GM18499 (cell line): ENCODE measurements at regions not wholly inside any gene's neighbourhood (a gene's known extent, or its start where the extent isn't known, plus 50 kb on each side); places are given as distances from the start of the nearest gene placed in this dataset.
A peak's percentile ranks its signal among the peaks of the same experiment; 100 is the strongest.

Experiments
- ATAC-seq: cut with Tn5 transposase; IDR thresholded peaks from one replicate; pipeline ENCODE4 v1.9.1; 2021; ENCODE audit warnings: moderate number of reproducible peaks; ENCODE audit not compliant: insufficient read depth, unreplicated experiment

DNA sequence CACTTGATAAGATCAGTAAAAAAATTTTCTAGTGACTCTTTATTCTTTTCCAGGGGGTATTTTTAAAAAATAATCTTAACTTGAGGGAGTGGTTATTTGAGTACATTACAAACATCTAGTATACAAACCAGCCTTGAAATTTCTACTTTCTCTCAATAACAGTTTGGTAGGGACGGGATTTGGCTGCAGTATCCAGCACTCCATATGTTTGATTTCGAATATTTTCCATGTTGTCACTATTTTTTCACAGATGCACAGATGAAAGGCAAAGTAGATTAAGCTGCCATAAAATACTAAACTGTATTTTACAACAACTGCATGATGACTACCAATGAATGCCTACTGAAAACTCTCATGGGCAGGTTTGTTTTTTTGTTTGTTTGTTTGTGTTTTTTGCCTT lies 225.0 kb downstream of the COX7B2 start:
- ATAC-seq: no peak

DNA sequence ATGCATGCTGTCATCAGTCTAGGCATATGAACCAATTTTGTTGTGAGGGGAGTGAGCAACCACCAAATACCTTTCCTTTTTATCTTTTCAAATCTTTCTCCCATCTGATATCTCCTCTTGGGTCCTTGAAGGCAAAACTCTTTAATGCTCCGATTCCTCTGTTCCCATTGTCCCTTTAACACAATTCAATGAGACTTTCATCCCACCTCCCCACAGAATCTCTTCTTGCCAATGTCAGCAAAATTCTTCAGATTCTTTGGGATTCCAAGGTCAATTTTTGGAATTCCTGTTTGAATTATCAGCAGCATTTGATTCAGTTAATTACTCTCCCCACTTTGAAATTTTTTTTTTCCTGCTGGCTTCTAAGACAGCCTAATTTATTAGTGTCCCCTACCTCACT lies 232.7 kb downstream of the COX7B2 start:
- no peak for ATAC-seq

DNA sequence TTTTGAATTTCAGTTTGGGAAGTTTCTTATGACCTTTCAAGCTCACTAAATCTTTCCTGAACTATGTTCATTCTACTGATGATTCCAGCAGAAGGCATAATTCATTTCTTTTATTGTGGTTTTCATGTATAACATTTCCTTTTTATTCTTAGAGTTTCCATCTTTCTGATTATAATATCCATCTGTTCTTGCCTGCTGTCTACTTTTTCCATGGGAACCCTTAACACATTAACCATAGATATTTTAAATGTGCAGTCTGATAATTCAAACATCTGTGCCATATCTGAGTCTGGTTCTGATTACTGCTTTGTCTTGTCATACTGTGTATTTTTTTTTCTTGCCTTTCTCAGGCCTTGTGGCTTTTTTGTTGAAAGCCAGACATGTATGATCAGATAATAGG lies 234.7 kb downstream of the COX7B2 start:
- ATAC-seq: no peak

DNA sequence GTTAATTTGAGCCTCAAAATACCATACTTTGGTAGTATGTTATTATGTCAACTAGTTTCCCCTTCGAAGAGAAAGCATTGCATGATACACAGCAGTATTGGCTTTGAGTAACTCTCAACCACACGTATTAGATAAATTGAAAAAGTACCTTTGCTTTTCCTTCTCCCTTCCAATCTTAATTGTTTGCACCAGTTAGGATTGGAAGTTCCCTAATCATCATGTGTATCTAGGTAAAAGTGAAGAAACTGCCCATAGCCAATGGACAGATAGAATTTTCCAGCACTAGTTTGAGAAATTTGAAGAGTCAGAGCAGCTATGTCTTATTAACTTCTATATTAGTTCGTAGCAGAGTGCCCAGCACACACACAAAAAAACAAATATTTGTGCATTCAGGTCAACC lies 241.3 kb downstream of the COX7B2 start:
- no peak for ATAC-seq

DNA sequence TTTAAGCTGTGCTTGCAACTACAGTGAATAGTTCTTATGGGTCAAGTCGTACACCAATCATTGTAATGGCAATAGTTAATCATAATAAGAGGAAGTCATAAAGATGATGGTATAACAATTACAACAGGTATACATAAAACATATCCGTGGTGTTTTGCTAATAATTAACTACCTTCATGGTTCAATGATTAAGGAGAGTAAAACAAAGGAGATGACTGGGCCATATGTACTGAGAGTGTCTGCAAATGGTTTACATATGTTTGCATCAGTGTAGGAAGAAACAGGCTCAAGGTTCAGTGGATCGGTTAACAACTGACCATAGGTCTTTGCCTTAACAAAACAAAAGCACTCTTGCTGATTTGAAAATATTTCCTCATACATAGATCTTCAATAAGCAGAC lies 253.0 kb downstream of the COX7B2 start:
- ATAC-seq: no peak

DNA sequence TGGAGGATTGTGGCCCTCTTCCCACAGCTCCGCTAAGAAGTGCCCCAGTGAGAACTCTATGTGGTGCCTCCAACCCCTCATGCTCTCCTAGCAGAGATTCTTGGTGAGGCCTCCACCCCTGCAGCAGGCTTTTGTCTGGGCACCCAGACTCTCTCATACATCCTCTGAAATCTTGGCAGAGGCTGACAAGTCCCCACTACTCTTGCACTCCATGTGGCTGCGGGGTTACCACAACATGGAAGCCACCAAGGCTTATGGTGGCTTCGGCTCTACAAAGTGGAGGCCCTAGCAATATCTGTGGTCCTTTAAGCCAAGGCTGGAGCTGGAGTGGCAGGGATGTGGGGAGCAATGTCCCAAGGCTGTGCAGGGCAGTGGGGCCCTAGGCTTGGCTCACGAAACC lies 255.2 kb downstream of the COX7B2 start:
- ATAC-seq: no peak

DNA sequence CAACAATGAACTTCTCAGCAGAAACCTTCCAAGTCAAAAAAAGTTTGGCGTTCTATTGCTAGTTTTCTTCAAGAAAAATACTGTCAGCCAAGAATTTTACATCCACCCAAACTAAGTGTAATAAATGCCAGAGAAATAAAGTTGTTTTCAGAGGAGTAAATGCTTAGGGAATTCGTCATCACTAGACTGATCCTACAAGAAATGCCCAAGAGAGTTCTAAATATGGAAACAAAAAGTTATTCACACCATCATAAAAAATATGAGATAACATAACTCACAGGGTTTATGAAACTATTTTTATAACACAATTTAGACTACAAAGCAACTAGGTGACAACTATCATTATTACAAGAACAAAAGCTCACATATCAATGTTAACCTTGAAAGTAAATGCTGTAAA lies 259.5 kb upstream of the GABRA2 start:
- ATAC-seq: no peak

DNA sequence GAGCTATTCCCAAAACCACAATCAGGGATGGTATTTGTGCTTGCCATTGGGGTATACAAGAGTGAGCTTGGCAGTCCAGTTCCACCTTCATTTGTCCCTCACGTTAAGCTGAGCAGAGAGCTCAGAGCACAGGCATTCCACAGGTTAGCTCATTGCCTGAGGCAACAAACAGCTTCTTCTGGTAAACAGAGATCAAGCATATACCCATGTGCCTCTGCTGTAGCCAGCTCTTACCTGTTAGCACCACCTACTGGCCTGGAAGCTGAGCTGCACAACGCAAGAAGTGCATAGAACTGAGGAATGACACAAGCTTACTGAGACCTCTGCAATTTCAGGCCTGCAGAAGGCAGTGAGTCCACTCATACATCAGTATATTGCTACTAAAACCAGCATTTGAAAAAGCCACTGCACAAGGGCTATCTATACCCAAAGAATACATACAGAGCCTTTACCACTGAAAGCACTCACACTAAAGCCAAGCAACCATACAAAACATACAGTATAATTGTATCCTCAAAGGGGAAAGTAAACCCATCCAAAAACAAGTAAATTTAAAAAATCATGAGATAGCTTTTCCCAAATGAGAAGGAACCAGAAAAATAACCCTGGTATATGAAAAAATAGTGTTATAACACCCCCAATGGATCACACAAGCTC lies 258.3 kb upstream of the GABRA2 start:
- peak; percentile 76 for ATAC-seq

DNA sequence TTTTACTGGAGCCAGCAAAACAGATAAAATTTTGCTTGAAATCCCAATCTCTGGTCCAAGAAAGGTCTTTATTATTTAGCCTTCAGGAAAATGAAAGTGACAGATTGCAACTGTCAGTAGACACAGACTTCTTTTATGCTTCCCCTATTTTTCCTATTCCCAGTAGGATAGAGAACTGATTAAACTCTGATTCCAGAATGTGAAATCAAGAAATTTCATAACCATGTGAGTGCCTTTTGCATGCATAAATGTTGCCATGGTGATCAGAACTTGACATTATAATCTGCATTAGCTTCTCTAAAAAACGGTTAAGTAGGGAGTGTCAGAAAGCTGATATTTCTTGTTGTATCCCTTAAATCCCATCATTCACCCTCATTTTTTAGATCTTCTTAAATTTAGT lies 255.2 kb upstream of the GABRA2 start:
- no peak for ATAC-seq
